BJ (cell line): ENCODE measurements at regions not wholly inside any gene's neighbourhood (a gene's known extent, or its start where the extent isn't known, plus 50 kb on each side); places are given as distances from the start of the nearest gene placed in this dataset.

Source experiments
- CTCF ChIA-PET: fragments of 350-600 bp; formaldehyde crosslinking; extraction: SDS; loops from one replicate; lab custom pipeline; 2021; ENCODE audit warnings: antibody characterized with exemption, inconsistent platforms; lab: Yijun Ruan, JAX
- POLR2A ChIA-PET: fragments of 300-600 bp; sonication (Branson Sonifier 250); formaldehyde crosslinking; extraction: SDS; loops from one replicate; lab custom pipeline; 2021; ENCODE audit warnings: antibody characterized with exemption; lab: Charles Lee
- DNase-seq: peaks from one replicate; pipeline ENCODE4 v3.0.0-alpha.2; 2011; ENCODE audit warnings: low read depth
- H3K27me3 ChIP-seq: 2 replicates; pipeline ENCODE4 v1.6.0; 2011; ENCODE audit warnings: low read length; ENCODE audit not compliant: control insufficient read depth, insufficient read depth
- H3K36me3 ChIP-seq: 2 replicates; pipeline ENCODE4 v1.5.1; 2011; ENCODE audit warnings: low read length; ENCODE audit not compliant: control insufficient read depth, insufficient read depth
- H3K4me3 ChIP-seq: 2 replicates; pipeline ENCODE4 v1.5.1; 2011; ENCODE audit warnings: low read depth, mild to moderate bottlenecking, control low read depth, low read length
- TF ChIP-seq, protein P1 (sequence below): IDR thresholded peaks from 2 replicates; pipeline ENCODE4 v1.5.1; 2011; ENCODE audit warnings: low read depth, mild to moderate bottlenecking, control low read depth, inconsistent platforms, low read length, moderate library complexity; ENCODE audit not compliant: insufficient read depth

DNA sequence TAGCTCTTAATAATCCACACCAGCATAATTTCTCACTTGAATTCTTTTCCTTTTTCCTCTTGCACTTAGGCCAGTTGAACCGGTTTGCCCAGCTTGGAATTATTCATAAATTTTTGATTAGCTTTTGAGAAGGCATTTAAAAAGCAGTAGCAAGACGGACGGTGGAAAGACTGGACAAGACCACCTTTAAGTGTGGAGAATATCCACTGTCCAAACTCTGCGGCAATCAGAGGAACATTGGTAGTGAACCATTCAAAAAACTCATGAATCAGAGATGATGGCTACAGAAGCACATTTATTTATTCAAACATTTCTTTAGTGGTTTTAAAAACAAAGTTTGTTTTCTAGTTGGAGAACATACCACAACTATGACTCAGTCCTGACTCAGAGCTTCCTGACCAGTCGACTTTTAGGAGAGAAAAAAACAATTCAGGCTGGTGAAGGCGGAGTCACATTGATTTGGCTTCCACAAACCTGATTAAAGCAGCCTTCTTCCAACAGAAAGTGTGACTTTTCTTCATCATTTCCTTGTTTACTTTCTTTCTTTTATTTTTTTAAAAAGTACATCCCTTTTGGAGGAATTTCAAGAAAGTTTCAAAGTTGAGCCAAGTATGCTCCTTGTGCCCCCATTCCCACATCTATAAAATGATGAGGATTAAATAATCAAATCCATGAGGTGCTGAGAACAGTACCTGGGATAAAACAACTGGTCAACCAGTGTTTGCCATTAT, 128.8 kb downstream of the ADSS2 start:
- peak; percentile 94 for DNase-seq
- POLR2A ChIA-PET = no interaction called here
- TF ChIP-seq, protein P1, sequence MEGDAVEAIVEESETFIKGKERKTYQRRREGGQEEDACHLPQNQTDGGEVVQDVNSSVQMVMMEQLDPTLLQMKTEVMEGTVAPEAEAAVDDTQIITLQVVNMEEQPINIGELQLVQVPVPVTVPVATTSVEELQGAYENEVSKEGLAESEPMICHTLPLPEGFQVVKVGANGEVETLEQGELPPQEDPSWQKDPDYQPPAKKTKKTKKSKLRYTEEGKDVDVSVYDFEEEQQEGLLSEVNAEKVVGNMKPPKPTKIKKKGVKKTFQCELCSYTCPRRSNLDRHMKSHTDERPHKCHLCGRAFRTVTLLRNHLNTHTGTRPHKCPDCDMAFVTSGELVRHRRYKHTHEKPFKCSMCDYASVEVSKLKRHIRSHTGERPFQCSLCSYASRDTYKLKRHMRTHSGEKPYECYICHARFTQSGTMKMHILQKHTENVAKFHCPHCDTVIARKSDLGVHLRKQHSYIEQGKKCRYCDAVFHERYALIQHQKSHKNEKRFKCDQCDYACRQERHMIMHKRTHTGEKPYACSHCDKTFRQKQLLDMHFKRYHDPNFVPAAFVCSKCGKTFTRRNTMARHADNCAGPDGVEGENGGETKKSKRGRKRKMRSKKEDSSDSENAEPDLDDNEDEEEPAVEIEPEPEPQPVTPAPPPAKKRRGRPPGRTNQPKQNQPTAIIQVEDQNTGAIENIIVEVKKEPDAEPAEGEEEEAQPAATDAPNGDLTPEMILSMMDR = no peak
- H3K27me3 ChIP-seq = no peaks in the 10 kb centered on the region
- CTCF ChIA-PET = no interaction called here
- no peak overlapping the region for H3K4me3 ChIP-seq
- H3K36me3 ChIP-seq = no peaks in the 10 kb centered on the region

DNA sequence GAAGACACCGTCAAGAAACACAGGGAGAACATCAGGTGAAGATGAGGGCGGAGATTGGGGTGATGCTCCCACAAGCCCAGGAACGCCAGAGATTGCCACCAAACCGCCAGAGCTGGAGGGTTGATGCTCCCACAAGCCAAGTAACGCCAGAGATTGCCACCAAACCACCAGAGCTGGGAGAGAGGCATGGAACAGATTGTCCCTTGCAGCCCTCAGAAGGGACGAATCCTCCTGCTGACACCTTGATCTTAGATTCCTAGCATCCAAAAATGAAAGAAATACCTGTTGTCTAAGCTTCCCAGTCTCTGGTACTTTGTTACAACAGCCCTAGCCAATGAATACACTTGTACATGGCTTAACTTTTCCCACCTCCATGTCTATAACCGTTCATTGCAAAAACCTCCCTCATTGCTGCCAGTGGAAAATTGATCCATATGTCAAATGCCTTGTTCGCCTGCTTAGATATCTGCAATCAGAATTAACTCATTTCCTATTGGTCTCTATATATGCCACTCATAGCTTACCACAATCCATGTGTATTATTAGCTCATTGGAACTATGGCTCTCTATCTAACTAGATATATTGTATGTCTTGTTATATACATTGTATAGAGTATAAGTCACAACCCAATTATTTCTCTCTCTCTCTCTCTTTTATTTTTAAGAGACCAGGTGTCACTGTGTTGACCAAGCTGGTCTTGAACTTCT, 127.4 kb downstream of the ADSS2 start:
- ChIA-PET POLR2A (no interaction called here), CTCF (interaction anchor here (1.2 kb wide), 1 partner anchor 10 kb away, joined by 4 read pairs; no protein-coding TSS in a partner anchor)
- Histone ChIP-seq H3K27me3 (no peaks in the 10 kb centered on the region), H3K36me3 (no peaks in the 10 kb centered on the region), H3K4me3 (no peak overlapping the region)
- DNase-seq = no peak
- TF ChIP-seq, protein P1 = no peak

DNA sequence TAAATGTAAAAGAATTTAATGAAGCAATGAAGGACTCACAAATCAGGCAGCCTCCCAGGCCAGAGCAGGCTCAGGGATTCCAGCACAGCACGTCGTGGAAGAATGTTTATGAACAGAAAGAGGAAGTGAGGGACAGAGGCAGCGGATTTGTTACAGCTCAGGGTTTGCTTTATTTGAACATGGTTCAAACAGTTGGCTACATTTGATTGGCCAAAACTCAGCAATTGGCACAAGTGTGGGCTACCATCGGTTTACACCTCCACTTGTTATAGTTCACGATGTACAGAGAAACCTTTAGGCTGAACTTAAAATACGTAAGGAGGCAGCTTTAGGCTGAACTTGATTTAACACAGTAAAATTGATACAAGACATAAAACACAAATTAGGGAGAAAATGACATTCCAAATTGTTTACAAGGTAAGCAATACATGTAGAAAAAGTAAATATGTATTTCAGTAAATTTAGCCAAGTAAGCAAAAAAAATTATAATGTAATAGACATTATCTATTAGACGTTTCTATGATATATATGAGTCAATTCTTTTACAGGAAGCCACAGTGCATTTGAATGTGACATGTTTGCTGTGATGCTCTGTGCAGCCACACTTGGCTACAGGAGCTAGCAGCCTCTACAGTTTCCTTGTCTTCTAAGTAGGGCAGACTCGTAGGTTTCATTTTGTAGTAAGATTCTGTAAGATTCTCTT, 126.5 kb downstream of the ADSS2 start:
- ChIA-PET CTCF (interaction anchor here (1.2 kb wide), 1 partner anchor 9 kb away, joined by 4 read pairs; no protein-coding TSS in a partner anchor), POLR2A (no interaction called here)
- Histone ChIP-seq H3K36me3 (no peaks in the 10 kb centered on the region), H3K27me3 (no peaks in the 10 kb centered on the region), H3K4me3 (no peak overlapping the region)
- no peak for DNase-seq
- TF ChIP-seq, protein P1 = no peak

DNA sequence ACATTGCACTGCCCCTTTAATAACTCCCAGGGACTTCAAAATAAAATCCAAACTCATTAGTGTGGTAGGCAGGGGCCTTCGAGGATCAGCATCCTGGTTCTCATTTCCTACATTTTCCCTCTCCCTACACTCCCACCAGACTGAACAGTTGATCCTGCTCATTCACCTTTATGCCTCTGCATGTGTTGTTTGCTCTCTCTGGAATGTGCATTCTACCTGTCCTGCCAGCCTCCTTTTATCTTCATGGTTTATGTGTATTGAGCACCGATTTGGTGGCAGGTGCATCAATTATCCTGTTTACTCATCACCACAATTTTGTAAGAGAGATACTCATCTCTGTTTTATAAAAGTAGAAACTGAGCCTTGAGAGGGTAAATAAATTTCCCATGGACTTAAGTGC, 125.0 kb downstream of the ADSS2 start:
- Histone ChIP-seq H3K36me3 (no peaks in the 10 kb centered on the region), H3K27me3 (no peaks in the 10 kb centered on the region), H3K4me3 (no peak overlapping the region)
- TF ChIP-seq, protein P1 = no peak
- POLR2A ChIA-PET = no interaction called here
- CTCF ChIA-PET = no interaction called here
- DNase-seq = no peak

DNA sequence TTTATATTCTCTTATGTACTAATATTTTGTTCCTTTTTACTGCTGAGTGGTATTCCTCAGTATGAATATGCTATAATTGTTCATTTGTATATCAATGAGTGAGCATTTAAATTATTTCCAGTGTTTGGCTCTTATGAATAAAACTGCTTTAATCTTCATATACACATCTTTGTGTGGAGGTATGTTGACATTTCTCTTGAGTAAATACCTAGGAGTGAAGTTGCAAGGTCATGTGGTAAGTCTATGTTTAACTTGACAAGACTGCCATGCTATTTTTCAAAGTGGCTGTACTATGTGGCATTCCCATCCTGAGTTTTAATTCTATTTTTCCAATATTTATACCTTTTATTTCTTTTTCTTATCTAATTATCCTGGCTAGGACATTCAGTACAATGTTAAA, 124.2 kb downstream of the ADSS2 start:
- ChIA-PET CTCF (no interaction called here), POLR2A (no interaction called here)
- no peak overlapping the region for H3K4me3 ChIP-seq

More for the DNA sequence above, 124.2 kb downstream of the ADSS2 start:
- DNase-seq = no peak
- TF ChIP-seq, protein P1 = no peak
- no peaks in the 10 kb centered on the region for H3K27me3 ChIP-seq
- no peaks in the 10 kb centered on the region for H3K36me3 ChIP-seq
